ENCODE measurements at regions not wholly inside any gene's neighbourhood (a gene's known extent, or its start where the extent isn't known, plus 50 kb on each side); places are given as distances from the start of the nearest gene placed in this dataset.

- TF ChIP-seq CTCF (IDR thresholded peaks at IDR 0.05; ENCODE audit: poor library complexity, severe bottlenecking) (no peak), REST (IDR thresholded peaks at IDR 0.05; ENCODE audit: borderline replicate concordance) (no peak), EZH2 (IDR thresholded peaks at IDR 0.05; ENCODE audit: borderline replicate concordance, insufficient read depth, low read length, poor library complexity, severe bottlenecking) (no peak), TAF1 (IDR thresholded peaks at IDR 0.05; ENCODE audit: low read depth) (no peak), MXI1 (conservative IDR thresholded peaks at IDR 0.05; ENCODE audit: poor library complexity, severe bottlenecking) (no peak), RAD21 (conservative IDR thresholded peaks at IDR 0.05) (no peak)
These were observed 223.9 kb upstream of the FAM98A start for GRCh38 chr2:33822964-33823363.
